CD4-positive, alpha-beta T cell treated with Interleukin-17A for 4 hours (primary cell): ENCODE measurements at regions not wholly inside any gene's neighbourhood (a gene's known extent, or its start where the extent isn't known, plus 50 kb on each side); places are given as distances from the start of the nearest gene placed in this dataset.
A peak's percentile ranks its signal among the peaks of the same experiment; 100 is the strongest.
"Not testable (repeated sequence)": the region's sequence is repeated elsewhere in the genome, so short reads cannot be mapped to it uniquely, and the experiment has no call there.

ENCODE experiments used
- DNase-seq: peaks from one replicate; pipeline ENCODE4 v3.0.0-alpha.2; 2020; ENCODE audit warnings: mixed read lengths

DNA sequence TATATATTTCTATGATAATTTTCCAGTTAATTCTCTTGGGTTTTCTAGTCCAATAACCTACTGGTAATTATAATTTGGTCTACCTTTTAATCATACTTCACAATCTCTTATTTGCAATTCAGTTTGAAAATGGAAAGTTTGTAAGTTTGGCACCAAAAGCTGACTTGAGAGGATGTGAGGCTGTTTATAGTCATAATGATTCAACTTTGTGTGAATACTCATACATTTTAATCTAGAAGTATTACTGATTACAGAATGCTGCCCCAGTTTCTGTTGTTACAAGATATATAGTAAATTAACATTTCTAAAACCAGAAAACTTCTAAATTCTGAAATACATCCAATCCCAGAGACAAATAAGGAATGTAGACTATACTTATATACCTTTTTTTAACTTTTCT, 158.2 kb downstream of the SLC38A4 start:
- DNase-seq = no peak

DNA sequence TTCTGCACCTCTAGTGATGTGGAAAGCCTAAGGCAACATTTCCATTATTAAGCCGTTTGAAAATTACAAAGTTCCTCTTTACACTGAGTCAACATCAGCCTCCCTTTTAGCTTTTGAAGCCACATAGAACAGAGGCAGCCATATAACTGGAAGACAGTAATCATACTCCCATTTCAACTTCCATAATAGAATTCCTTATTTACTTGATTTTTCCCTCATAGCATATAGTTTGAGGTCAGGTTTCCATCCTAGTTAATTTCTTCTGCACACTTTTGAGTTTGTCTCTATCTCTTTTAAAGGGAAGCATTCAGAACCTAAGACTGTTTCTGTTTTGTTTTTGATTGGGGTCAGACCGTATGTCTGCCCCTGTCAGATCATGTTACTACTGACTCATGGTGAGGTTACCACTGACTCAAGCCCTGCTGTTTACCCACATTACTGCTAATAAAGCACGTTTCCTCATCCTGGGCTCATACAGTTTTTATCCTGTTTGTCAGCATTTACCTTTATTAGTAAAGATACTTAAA, 161.0 kb downstream of the SLC38A4 start:
- no peak for DNase-seq

DNA sequence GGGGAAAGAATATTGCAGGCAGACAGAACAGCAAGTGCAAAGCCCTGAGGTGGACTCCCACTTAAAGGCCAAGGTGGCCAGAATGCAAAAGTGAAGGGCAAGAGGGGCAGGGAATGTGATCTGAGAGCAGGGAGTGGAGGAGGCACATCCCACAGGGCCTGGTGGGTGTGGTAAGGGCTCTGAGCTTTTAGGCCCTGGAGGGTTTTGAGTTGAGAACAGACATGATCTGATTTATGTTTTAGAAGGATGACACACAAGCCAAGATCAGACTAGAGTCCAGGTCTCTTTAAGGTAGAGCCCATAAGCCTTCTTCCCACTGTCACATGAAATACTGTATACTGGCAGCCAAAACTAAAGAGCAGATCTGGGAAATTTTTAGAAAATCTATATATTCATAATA, 162.5 kb downstream of the SLC38A4 start:
- no peak for DNase-seq

DNA sequence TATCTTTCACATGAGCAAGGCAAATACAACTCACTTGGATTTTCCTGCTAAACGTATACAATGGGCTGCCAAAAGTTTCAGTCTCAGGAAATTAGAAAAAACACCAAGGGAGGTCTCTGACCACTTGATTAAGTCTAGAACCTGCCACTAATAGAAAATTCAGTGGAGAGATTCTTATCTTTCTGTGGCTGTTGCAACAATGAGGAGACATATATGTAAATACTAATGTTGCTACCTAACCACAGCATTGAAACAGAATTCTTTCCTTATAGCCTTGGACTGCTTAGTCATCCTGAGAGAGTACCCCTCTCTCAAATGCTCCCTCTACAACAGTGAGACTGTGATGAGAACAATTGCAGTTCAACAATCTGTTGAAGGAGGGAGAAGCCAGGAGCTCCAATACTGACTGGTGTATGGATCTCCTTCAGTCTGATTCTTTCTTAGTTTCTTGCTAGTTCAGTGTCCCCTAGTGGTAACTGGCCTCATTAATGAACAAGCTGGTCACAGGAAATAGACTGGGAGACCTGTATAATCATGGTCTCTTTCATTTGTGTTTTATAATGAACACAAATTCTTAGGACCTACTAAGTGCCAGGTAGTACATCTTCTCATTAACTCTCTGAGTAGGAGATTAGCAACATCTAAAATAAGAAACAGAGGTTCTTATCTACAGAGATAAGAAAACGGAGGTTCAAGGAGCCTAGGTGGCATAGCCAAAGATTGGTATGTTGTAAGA, 164.5 kb downstream of the SLC38A4 start:
- peak; percentile 12 for DNase-seq

DNA sequence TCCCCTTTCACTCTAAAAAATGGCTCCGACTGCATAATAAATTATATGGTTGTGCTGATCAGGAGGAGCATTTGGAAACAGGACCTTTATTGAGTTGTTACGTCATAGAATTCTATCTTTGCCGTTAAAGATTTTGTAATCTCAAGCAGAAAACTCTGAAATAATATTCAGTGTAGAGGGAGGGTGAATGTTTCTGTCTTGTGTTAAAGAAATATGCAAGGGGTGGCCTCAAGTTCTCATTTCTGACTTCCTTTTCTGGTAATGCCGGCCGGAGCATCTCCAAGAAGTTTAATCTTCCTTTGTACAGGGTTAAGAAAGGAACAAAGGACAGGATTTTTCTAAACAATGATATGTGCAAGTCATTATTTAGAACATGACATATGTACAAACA, 165.1 kb downstream of the SLC38A4 start:
- no peak for DNase-seq

DNA sequence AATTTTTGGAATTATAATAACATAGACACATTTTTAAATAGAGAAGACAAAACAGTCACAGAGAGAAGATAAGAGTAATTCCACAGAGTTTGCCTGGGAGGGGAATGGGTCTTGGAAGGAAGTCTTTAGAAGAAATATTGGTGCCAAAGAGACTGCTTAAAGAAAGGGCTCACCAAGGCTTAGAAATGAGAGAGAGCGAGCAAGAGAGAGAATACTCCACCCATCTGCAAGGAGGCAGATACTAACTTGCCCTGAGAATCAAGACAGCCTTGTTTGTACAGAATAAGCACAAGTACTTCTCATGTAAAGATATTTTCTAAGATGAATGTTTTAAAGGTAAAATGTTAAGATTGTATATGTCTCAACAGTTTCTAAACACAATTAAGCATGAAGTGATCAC, 165.5 kb downstream of the SLC38A4 start:
- DNase-seq = no peak

DNA sequence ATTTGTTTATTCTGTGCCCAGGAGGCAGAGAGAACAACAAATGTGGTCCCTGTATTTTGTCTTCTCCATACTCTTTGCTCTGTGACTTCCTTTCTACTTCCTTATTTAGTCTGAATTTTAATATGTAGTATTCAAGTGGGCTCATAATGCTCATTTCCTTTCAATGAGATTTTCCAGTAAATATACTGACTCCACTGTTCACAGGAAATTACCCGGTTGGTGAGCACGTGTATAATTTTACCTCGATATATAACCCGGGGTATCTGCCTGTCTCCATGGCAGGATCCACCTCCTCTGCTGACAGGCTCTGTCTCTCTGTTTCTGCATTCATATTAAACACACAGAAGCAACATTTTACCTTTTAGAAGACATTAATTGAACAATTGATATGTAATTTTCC, 166.0 kb downstream of the SLC38A4 start:
- DNase-seq = no peak

DNA sequence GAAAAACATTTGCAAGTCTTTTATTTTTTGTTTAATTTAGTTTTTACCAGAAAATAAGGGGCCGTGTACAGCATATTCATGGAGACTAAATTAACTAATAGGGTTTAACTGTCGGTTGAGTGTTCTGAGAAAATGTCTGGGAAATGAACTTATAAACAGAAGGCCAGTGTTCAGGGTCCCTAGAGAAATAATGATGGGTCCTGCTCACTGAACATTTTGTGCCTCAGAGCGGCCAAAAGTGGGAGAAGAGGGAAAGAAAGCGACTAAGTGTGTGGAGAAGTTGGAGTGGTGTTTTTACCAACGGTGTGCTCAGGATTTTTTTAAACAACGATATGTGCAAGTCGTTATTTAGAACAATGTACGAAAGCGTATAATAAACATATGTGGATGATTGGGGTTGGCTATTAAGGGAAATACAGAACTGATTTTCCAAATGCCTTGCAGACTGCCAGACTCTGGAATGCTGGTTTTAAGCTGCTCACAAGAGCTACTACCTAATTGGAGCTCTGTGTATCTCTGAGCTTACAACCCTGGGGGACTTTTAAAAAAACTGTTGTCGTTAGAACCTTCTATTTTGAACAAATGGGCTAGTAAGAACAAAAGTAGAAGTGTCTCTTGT, 166.7 kb downstream of the SLC38A4 start:
- no peak for DNase-seq

DNA sequence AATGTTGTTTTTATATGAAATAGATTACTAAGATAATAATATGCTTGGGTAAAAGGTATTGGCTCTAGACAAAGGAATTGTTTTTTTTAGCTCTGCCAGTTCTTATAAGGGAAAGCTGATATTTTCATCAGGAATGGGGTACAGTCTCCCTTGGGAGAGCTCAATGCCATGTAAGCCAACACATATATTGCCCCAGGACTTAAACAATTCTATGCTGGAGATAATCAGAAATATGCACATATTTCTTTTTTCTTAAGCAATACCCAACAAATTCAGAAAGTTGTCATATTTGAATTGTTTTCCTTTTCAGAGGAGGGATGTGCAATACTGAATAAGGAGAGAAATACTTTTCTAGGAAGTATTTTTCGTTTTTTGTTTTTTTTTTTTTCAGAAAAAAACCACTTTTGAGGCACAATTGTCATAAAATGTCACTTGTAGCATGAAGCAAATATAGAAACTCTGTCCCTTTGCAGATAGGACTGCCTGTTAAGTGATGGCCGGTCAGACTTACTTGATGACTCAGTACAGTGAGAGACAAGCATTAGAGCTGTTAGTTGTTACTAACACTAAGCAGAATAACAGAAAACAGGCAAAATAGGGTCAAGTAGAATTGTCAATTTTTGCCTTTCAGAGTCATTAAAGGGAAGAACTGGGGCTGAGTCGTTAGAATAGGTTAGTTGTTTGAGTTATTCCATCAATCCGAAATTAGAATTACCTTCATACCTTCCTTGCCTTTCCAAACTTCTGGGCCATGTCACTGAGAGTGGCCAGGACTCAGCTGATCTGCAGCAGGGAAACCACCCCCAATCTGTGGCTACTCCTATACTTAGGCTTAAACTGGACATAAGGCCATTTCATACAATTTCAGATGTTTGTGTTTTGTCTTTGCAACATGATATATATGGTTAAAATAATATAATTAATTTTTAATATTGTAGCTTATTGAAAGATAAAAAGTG, 168.1 kb downstream of the SLC38A4 start:
- DNase-seq = no peak

DNA sequence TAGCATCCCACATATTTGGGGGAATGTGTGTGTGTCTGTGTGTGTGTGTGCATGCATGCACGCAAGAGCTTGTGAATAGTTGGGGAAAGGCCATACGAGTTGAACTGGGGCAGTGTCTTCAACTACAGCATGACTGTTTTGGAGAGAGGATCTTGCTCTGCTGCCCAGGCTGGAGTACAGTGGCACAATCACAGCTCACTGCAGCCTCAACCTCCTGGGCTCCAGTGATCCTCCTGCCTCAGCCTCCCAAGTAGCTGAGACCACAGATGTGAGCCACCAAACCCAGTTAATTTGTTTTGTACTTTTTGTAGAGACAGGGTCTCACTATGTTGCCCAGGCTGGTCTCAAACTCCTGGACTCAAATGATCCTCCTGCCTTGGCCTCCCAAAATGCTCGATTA, 169.8 kb downstream of the SLC38A4 start:
- DNase-seq = not testable (repeated sequence)

DNA sequence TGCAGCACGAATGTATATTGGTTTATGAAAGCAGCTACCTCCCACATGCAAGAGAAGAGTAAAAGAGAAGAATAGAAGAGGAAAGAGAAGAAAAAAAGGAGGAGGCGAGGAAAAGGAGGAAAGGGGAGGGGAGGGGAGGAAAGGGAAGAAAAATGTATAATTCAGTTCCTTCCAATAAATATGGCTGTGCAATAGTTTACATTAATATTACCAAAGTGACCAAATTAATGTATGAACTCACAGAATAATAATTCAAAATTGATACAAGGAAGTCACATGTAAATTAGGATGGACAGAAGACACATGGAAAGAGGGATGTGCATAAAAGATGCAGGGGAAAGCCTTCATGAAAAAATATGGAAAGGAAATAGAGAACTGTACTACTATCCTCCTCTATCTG, 172.5 kb downstream of the SLC38A4 start:
- no peak for DNase-seq

DNA sequence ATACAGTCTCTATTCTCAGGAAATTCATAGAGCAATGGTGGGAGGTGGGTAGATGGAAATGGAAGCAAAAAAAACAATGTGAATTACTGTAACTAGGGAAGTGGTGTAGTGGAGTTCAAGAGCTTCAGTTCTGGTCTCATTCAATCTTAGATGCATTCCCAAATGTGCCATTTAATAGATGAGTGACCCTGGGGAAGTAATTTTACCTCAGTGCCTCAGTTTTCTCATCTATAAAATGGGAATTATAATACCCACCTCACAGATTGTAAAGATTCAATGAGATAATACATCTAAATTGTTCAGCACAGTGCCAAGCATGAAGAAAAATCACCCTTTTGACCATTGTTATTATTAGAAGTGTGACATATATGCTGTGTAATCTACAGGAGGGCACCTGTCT, 173.1 kb downstream of the SLC38A4 start:
- no peak for DNase-seq

DNA sequence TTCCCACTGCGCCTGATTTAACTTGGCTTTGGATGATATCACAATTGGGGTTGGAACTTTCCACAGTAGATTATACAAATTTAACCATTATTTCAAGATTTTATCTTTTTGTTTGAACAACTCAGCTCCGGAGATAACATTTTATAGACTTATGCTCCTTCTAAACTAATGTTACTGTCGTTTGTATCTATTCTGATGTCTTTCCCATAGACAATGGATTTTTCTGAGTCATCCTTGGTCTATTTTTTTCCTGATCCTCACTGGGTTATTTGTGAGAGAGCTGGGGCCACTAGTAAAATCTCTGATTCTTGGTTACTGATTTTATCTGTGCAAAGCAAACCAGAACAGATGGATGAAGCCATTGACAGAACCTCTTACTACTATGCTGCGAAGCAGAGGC, 175.1 kb downstream of the SLC38A4 start:
- DNase-seq = no peak

DNA sequence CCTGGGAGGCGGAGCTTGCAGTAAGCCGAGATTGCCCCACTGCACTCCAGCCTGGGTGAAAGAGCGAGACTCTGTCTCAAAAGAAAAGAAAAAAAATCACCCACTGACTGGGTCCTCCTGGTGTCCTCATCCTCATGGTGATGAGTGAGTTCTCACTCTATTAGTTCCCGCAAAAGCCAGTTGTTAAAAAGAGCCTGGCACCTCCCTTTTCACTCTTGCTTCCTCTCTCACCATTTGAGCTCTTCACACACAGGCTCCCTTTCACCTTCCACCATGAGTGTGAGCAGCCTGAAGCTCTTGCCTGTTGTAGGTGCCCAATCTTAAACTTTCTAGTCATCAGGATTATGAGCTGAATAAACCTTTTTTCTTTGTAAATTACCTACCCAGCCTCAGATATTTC, 176.4 kb downstream of the SLC38A4 start:
- DNase-seq = no peak

DNA sequence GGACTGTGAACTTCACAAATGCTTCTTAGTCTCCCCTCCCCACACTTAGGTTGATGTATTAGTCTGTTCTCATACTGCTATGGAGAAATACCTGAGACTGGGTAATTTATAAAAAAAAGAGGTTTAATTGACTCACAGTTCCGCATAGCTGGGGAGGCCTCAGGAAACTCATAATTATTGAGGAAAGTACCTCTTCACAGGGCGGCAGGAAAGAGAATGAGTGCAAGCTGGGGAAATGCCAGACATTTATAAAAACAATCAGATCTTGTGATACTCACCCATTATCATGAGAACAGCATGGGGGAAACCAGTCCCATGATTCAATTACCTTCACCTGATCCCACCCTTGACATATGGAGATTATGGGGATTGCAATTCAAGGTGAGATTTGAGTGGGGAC, 178.8 kb downstream of the SLC38A4 start:
- no peak for DNase-seq

DNA sequence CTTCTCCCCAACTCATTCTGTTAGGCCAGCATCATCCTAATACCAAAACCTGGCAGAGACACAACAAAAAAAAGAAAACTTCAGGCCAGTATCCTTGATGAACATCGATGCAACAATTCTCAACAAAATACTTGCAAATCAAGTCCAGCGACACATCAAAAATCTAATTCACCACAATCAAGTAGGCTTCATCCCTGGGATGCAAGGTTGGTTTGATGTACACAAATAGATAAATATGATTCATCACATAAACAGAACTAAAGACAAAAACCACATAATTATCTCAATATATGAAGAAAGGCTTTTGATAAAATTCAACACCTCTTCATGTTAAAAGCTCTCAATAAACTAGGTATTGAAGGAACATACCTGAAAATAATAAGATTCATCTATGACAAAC, 184.1 kb downstream of the SLC38A4 start:
- not testable (repeated sequence) for DNase-seq

DNA sequence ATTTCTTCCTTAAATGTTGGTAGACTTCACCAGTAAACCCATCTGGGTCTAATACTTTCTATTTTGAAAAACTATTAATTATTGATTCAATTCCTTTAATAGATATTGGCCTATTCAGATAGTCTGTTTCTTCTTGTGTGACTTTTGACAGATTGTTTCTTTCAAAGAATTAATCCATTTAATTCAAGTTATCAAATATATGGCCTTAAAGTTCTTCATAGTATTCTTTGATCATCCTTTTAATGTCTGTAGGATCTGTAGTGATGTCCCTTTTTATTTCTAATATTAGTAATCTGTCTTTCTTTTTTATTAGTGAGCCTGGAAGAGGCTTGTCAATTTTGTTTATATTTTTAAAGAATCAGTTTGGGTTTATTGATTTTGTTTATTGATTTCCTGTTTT, 190.0 kb downstream of the SLC38A4 start:
- DNase-seq = no peak

DNA sequence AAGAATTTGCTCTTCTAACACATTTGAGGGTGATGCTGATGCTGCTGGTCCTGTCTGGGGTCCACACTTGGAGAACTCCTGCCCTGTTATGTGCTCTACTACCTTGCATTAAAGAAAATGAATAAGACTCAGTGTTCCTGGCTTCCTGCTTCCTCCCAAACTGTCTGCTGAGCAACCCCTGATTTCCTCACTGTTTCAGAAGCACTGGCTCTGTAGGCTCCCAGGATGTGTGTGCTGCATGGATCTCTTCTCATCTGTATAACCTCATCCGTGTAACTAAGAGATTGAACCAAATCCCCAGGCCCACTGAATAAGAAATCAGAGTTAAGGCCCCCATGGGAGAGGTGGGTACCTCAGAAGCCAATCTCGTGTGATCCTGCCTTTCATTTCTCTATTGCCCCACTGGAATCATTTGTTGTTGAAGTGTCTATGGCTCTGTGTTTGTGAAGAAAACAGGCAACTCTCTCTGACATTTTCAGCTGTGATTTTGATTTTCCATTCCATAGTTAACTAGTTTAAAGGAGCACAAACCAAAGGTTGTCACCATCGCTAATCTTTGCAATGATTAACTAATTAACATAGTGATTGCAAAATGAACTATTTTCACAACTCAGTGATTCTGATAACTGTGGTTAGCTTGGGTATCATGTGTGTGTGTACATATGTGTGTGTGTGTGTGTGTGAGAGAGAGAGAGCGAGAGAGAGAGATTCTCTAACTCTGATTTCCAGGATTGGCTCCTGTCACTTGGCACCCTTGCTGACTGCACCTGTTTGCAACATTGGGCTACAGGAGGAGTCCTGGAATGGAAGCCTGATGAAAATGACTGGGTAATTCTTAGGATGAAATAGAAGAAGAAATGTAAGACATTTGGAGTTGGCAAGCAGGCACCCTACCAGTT, 196.2 kb downstream of the SLC38A4 start:
- DNase-seq = no peak

DNA sequence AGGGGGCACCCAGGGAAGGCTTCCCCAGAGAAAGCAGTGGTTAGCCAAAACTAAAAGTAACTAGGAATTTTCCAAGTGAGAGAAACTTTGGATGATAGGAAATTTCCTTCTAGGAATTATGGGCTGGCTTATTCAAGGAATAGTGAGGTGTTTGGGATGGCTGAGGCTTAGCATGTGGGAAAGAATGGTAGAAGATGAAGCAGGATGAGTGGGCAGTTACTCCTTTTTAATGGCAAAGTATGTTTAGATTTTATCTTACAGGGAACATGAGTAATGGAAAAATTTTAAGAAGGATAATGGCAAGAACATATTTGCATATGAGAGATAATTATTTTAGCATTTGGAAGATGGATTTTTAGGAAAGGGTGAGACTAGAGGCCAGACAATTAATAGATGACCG, 197.6 kb downstream of the SLC38A4 start:
- DNase-seq = no peak

DNA sequence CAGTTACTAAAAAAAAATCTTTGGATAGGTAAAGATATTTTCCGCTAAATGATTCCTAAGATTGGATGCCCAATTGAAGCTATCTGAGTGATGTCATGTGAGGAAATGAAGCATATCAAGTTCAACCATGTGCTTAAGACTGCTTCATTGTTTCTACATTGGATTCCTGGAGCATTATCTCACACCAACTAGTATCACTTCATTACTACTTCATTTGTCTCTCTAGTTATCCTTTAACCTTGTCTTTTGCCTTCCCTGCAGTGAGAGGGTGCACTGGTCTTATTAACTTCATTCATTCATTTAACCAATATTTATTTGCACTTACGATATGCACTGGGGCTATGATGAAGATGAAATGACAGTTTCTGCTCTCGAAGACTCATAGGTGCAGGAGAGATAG, 198.1 kb downstream of the SLC38A4 start:
- DNase-seq = no peak

DNA sequence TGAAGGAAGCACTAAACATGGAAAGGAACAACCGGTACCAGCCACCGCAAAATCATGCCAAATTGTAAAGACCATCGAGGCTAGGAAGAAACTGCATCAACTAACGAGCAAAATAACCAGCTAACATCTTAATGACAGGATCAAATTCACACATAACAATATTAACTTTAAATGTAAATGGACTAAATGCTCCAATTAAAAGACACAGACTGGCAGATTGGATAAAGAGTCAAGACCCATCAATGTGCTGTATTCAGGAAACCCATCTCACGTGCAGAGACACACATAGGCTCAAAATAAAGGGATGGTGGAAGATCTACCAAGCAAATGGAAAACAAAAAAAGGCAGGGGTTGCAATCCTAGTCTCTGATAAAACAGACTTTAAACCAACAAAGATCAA, 206.3 kb downstream of the SLC38A4 start:
- DNase-seq = not testable (repeated sequence)

DNA sequence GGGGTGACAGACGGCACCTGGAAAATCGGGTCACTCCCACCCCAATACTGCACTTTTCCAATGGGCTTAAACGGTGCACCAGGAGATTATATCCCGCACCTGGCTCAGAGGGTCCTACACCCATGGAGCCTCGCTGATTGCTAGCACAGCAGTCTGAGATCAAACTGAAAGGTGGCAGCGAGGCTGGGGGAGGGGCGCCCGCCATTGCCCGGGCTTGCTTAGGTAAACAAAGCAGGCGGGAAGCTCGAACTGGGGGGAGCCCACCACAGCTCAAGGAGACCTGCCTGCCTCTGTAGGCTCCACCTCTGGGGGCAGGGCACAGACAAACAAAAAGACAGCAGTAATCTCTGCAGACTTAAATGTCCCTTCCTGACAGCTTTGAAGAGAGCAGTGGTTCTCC, 208.1 kb downstream of the SLC38A4 start:
- not testable (repeated sequence) for DNase-seq
